Stimulated activated CD4-positive, alpha-beta T cell treated with anti-CD3 and anti-CD28 coated beads, TNF-alpha, amount 100 ng/mL, for 48 hours (primary cell): ENCODE measurements at regions not wholly inside any gene's neighbourhood (a gene's known extent, or its start where the extent isn't known, plus 50 kb on each side); places are given as distances from the start of the nearest gene placed in this dataset.
"Not testable (repeated sequence)": the region's sequence is repeated elsewhere in the genome, so short reads cannot be mapped to it uniquely, and the experiment has no call there.

Experiments
- DNase-seq, 3 donors: peaks; one replicate each; pipeline ENCODE4 v3.0.0-alpha.2; 2020; ENCODE audit warnings: low read depth in 3 of 3

- no peak for DNase-seq
Measured at GRCh38 chr5:147081311-147081764, 153.5 kb upstream of the STK32A start.

GRCh38 chr5:147084702-147085101, 150.1 kb upstream of the STK32A start:
- DNase-seq, result no peak

- no peak for DNase-seq
Measured at GRCh38 chr5:147085409-147085808, 149.4 kb upstream of the STK32A start.

GRCh38 chr5:147092044-147092443, 142.8 kb upstream of the STK32A start:
- DNase-seq, result no peak

GRCh38 chr5:147093138-147093537, 141.7 kb upstream of the STK32A start:
- DNase-seq, result no peak

- DNase-seq, result no peak
Measured at GRCh38 chr5:147095740-147096139, 139.1 kb upstream of the STK32A start.

GRCh38 chr5:147098233-147098790, 136.5 kb upstream of the STK32A start:
- DNase-seq, result no peak

- DNase-seq, result no peak
Measured at GRCh38 chr5:147101659-147102369, 133.0 kb upstream of the STK32A start.

GRCh38 chr5:147112899-147113298, 121.9 kb upstream of the STK32A start:
- DNase-seq, result no peak

GRCh38 chr5:147113967-147114366, 120.9 kb upstream of the STK32A start:
- DNase-seq, result no peak

GRCh38 chr5:147139759-147140158, 95.1 kb upstream of the STK32A start:
- DNase-seq, result not testable (repeated sequence)

- no peak for DNase-seq
Measured at GRCh38 chr5:147140558-147140957, 94.3 kb upstream of the STK32A start.

- DNase-seq, result not testable (repeated sequence)
Measured at GRCh38 chr5:147141580-147141979, 93.2 kb upstream of the STK32A start.

- no peak for DNase-seq
Measured at GRCh38 chr5:147143215-147143614, 91.6 kb upstream of the STK32A start.

GRCh38 chr5:147145328-147145727, 89.5 kb upstream of the STK32A start:
- DNase-seq, result no peak

GRCh38 chr5:147148715-147149114, 86.1 kb upstream of the STK32A start:
- DNase-seq, result no peak

GRCh38 chr5:147152086-147152485, 82.7 kb upstream of the STK32A start:
- no peak for DNase-seq

- DNase-seq, result no peak
Measured at GRCh38 chr5:147154809-147155208, 80.0 kb upstream of the STK32A start.

GRCh38 chr5:147156012-147156411, 78.8 kb upstream of the STK32A start:
- DNase-seq, result no peak

GRCh38 chr5:147160902-147161700, 73.7 kb upstream of the STK32A start:
- no peak for DNase-seq

- no peak for DNase-seq
Measured at GRCh38 chr5:147162740-147163139, 72.1 kb upstream of the STK32A start.

- no peak for DNase-seq
Measured at GRCh38 chr5:147167529-147167928, 67.3 kb upstream of the STK32A start.
